ENCODE measurements at regions not wholly inside any gene's neighbourhood (a gene's known extent, or its start where the extent isn't known, plus 50 kb on each side); places are given as distances from the start of the nearest gene placed in this dataset.

- Histone ChIP-seq H3K4me1 (ENCODE audit: insufficient read depth, low read length) (peaks cover 18% of the 10 kb centered on the region; the same call in 1 of the 2 replicates), H3K23me2 (ENCODE audit: insufficient read length, low read depth, low read length, poor library complexity, severe bottlenecking) (no peaks in the 10 kb centered on the region), H3K9ac (ENCODE audit: extremely low read depth, insufficient read length, low read length) (peak overlapping the region; percentile 68), H3K4me2 (ENCODE audit: insufficient read depth, insufficient read length, low read length) (peak overlapping the region; percentile 87), H2AFZ (ENCODE audit: low read length) (no peak overlapping the region), H4K5ac (ENCODE audit: insufficient read length, low read depth, low read length) (peak overlapping the region; percentile 89), H3K79me2 (ENCODE audit: insufficient read depth, low read length) (no peaks in the 10 kb centered on the region), H3K27me3 (ENCODE audit: insufficient read depth, low read length) (no peaks in the 10 kb centered on the region), H3K56ac (ENCODE audit: insufficient read length, low read depth, low read length) (peak overlapping the region; percentile 77), H2AK5ac (ENCODE audit: insufficient read length, low read length) (peak overlapping the region; percentile 71), H3K23ac (ENCODE audit: insufficient read length, low read depth, low read length) (no peak overlapping the region), H3T11ph (ENCODE audit: low read length) (peak overlapping the region; percentile 0), H4K91ac (ENCODE audit: insufficient read length, low read depth, low read length) (peak overlapping the region; percentile 68), H4K20me1 (ENCODE audit: control insufficient read depth, insufficient read depth, insufficient read length) (no peaks in the 10 kb centered on the region), H2BK5ac (ENCODE audit: insufficient read length, low read length) (peak overlapping the region; percentile 73), H3K14ac (ENCODE audit: insufficient read depth, low read length) (peak overlapping the region; percentile 34; the same call in 1 of the 2 replicates), H3K79me1 (ENCODE audit: insufficient read depth, low read depth, low read length, poor library complexity, severe bottlenecking) (no peaks in the 10 kb centered on the region), H2BK12ac (ENCODE audit: insufficient read length, low read depth, low read length) (peak overlapping the region; percentile 58), H3K9me3 (ENCODE audit: control insufficient read depth, low read depth, low read length) (no peaks in the 10 kb centered on the region), H3K18ac (ENCODE audit: insufficient read length, low read depth, low read length) (peak overlapping the region; percentile 24), H2BK20ac (ENCODE audit: low read depth, low read length, poor library complexity, severe bottlenecking) (no peak overlapping the region), H3K27ac (ENCODE audit: insufficient read length, low read depth, low read length) (peak overlapping the region; percentile 100), H4K8ac (replicated peaks; ENCODE audit: insufficient read length, low read depth, low read length) (no peak overlapping the region), H2BK120ac (ENCODE audit: low read depth, low read length, poor library complexity, severe bottlenecking) (peak overlapping the region; percentile 39), H2BK15ac (ENCODE audit: low read depth, low read length) (no peak overlapping the region), H3K4ac (ENCODE audit: low read depth, low read length) (no peak overlapping the region; the same call in 1 of the 2 replicates)
- no CpG with 5 or more reads among the region's 11 CpGs for WGBS (ENCODE audit: extremely low coverage, insufficient read length, low lambda C conversion rate)
- Mint-ChIP-seq H3K27me3 (ENCODE audit: low read depth) (no peaks in the 10 kb centered on the region), H3K36me3 (ENCODE audit: insufficient read depth in 1 of 3, low read depth in 3 of 3) (no peaks in the 10 kb centered on the region), H3K4me3 (peak overlapping the region; percentile 58 to 69), H3K27ac (peak overlapping the region; percentile 96 to 98 (median 97)), H3K4me1 (peaks cover 71 to 74% of the 10 kb centered on the region in 2 experiments), H3K9me3 (no peaks in the 10 kb centered on the region)
- TF ChIP-seq CTCF (conservative IDR thresholded peaks at IDR 0.05) = no peak
- DNase-seq = peak; percentile 67
These were observed 164.8 kb downstream of the MYCN start for GRCh38 chr2:16104949-16105668.

Data from H9 (cell line).